Glutamatergic neuron (in vitro differentiated cells): ENCODE measurements at regions not wholly inside any gene's neighbourhood (a gene's known extent, or its start where the extent isn't known, plus 50 kb on each side); places are given as distances from the start of the nearest gene placed in this dataset.
"Not testable (repeated sequence)": the region's sequence is repeated elsewhere in the genome, so short reads cannot be mapped to it uniquely, and the experiment has no call there.

Experiments
- DNase-seq: peaks from one replicate; pipeline ENCODE4 v3.0.0; 2022
- H3K27ac Mint-ChIP-seq: one replicate; pipeline ENCODE4 v1.8.0; 2020; ENCODE audit warnings: mild to moderate bottlenecking, mixed read lengths, inconsistent platforms; ENCODE audit not compliant: unreplicated experiment
- H3K27me3 Mint-ChIP-seq: one replicate; pipeline ENCODE4 v1.8.0; 2020; ENCODE audit warnings: mild to moderate bottlenecking, moderate library complexity, mixed read lengths, inconsistent platforms; ENCODE audit not compliant: unreplicated experiment
- H3K36me3 Mint-ChIP-seq: one replicate; pipeline ENCODE4 v1.8.0; 2020; ENCODE audit warnings: mild to moderate bottlenecking, mixed read lengths, inconsistent platforms; ENCODE audit not compliant: unreplicated experiment
- H3K4me1 Mint-ChIP-seq: one replicate; pipeline ENCODE4 v1.8.0; 2020; ENCODE audit warnings: mild to moderate bottlenecking, low read depth, mixed read lengths, inconsistent platforms; ENCODE audit not compliant: unreplicated experiment
- H3K4me3 Mint-ChIP-seq: one replicate; pipeline ENCODE4 v1.8.0; 2020; ENCODE audit warnings: mild to moderate bottlenecking, mixed read lengths, inconsistent platforms; ENCODE audit not compliant: unreplicated experiment
- H3K9me3 Mint-ChIP-seq: one replicate; pipeline ENCODE4 v1.8.0; 2020; ENCODE audit warnings: mild to moderate bottlenecking, moderate library complexity, mixed read lengths, inconsistent platforms; ENCODE audit not compliant: unreplicated experiment
- TF ChIP-seq, protein P1 (sequence below): fragments of 200-600 bp; sonication (generic); IDR thresholded peaks from one replicate; pipeline ENCODE4 v1.5.0; 2021; ENCODE audit not compliant: partially characterized antibody, unreplicated experiment

DNA sequence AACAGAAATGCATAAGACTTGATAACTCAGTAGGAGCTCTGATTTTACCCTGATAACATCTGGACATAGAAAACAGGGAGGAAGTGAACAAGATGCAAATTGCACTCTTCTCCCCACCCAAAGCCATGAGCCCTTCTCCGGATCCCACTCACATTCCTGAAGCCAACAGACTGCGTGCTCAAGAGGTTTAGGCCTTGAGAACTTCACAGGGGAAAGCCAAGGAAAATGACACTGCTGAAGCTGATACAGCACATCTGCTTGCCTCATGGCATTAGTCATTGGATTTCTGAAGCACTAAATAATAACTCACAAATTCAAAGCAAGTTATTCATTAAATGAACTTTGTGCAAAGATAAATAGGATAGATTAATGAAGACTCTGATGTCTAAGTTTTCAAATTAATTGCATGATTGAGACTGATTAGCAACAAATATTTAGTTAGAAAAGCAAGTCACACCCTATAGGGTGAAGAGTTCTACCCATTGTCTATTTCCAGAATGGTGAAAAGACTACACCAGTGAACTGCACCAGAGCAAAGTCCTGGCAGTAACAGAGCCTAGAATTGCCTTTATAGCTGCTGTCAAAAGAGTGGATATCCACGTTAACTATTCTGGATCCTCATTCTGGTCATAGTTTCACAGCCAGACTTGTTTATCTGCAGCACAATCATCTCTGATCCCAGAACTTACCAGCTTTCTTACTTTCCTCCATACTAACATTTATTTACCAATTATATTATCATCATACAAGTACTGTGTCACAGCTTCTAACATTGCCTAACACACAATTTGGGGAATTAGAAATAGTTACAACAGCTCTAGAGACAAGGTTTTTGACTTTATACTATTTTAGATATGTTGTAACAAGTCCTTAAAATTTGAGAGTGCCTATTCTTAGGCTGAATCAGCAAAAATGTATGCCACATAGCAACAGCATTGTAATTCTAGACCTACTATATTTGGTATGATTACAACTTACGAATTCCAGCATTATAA, 432.1 kb upstream of the RGMB start:
- TF ChIP-seq, protein P1, sequence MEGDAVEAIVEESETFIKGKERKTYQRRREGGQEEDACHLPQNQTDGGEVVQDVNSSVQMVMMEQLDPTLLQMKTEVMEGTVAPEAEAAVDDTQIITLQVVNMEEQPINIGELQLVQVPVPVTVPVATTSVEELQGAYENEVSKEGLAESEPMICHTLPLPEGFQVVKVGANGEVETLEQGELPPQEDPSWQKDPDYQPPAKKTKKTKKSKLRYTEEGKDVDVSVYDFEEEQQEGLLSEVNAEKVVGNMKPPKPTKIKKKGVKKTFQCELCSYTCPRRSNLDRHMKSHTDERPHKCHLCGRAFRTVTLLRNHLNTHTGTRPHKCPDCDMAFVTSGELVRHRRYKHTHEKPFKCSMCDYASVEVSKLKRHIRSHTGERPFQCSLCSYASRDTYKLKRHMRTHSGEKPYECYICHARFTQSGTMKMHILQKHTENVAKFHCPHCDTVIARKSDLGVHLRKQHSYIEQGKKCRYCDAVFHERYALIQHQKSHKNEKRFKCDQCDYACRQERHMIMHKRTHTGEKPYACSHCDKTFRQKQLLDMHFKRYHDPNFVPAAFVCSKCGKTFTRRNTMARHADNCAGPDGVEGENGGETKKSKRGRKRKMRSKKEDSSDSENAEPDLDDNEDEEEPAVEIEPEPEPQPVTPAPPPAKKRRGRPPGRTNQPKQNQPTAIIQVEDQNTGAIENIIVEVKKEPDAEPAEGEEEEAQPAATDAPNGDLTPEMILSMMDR: no peak
- no peak overlapping the region for H3K27ac Mint-ChIP-seq
- no peak overlapping the region for H3K4me3 Mint-ChIP-seq
- H3K4me1 Mint-ChIP-seq: no peaks in the 10 kb centered on the region
- no peaks in the 10 kb centered on the region for H3K9me3 Mint-ChIP-seq
- DNase-seq: no peak
- no peaks in the 10 kb centered on the region for H3K36me3 Mint-ChIP-seq
- peaks cover 3% of the 10 kb centered on the region for H3K27me3 Mint-ChIP-seq

DNA sequence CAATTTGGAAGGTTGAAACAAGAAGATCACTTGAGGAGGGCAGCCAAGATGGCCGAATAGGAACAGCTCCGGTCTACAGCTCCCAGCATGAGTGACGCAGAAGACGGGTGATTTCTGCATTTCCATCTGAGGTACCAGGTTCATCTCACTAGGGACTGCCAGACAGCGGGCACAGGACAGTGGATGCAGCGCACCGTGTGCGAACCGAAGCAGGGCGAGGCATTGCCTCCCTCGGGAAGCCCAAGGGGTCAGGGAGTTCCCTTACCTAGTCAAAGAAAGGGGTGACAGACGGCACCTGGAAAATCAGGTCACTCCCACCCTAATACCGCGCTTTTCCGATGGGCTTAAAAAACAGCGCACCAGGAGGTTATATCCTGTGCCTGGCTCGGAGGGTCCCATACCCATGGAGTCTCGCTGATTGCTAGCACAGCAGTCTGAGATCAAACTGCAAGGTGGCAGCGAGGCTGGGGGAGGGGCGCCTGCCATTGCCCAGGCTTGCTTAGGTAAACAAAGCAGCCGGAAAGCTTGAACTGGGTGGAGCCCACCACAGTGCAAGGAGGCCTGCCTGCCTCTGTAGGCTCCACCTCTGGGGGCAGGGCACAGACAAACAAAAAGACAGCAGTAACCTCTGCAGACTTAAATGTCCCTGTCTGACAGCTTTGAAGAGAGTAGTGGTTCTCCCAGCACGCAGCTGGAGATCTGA, 430.4 kb upstream of the RGMB start:
- H3K4me1 Mint-ChIP-seq, H3K36me3 Mint-ChIP-seq, H3K4me3 Mint-ChIP-seq, H3K9me3 Mint-ChIP-seq, DNase-seq, H3K27ac Mint-ChIP-seq, H3K27me3 Mint-ChIP-seq: not testable (repeated sequence)

GRCh38 chr5:98349251-98349989, 424.0 kb upstream of the RGMB start:
- no peak overlapping the region for H3K4me3 Mint-ChIP-seq
- peaks cover 3% of the 10 kb centered on the region for H3K27me3 Mint-ChIP-seq

GRCh38 chr5:98349990-98350365, 423.5 kb upstream of the RGMB start:
- no peaks in the 10 kb centered on the region for H3K4me1 Mint-ChIP-seq
- TF ChIP-seq, protein P1: no peak
- no peak overlapping the region for H3K27ac Mint-ChIP-seq
- peaks cover 3% of the 10 kb centered on the region for H3K9me3 Mint-ChIP-seq
- no peak overlapping the region for H3K4me3 Mint-ChIP-seq
- DNase-seq: no peak
- H3K27me3 Mint-ChIP-seq: peaks cover 1% of the 10 kb centered on the region
- peaks cover 11% of the 10 kb centered on the region for H3K36me3 Mint-ChIP-seq

More at GRCh38 chr5:98349251-98349989, 424.0 kb upstream of the RGMB start:
- TF ChIP-seq, protein P1: peak; percentile 67
- H3K9me3 Mint-ChIP-seq: peaks cover 3% of the 10 kb centered on the region
- H3K36me3 Mint-ChIP-seq: peaks cover 11% of the 10 kb centered on the region
- DNase-seq: no peak
- H3K4me1 Mint-ChIP-seq: no peaks in the 10 kb centered on the region
- H3K27ac Mint-ChIP-seq: no peak overlapping the region

DNA sequence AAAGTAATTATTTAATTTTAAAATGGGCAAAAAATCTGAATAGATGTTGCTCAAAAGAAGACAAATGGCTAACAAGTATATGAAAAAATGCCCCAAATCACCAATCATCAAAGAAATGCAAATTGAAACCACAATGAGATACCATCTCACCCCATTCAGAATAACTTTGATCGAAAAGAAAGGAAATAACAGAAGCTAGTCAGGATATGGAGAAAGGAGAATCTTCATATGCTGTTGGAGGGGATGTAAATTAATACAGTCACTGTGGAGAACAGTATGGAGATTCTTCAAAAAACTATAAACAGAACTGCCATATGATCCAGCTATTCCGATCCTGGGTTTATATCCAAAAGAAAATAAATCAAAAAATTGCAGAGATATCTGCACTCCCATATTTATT, 418.5 kb upstream of the RGMB start:
- Mint-ChIP-seq H3K9me3 (peaks cover 1% of the 10 kb centered on the region), H3K27me3 (no peaks in the 10 kb centered on the region), H3K36me3 (peaks cover 9% of the 10 kb centered on the region)

More for the DNA sequence above, 418.5 kb upstream of the RGMB start:
- no peak overlapping the region for H3K27ac Mint-ChIP-seq
- no peaks in the 10 kb centered on the region for H3K4me1 Mint-ChIP-seq
- no peak for DNase-seq
- H3K4me3 Mint-ChIP-seq: no peak overlapping the region
- TF ChIP-seq, protein P1: no peak
